ENCODE measurements at regions not wholly inside any gene's neighbourhood (a gene's known extent, or its start where the extent isn't known, plus 50 kb on each side); places are given as distances from the start of the nearest gene placed in this dataset.

- no peak for DNase-seq (ENCODE audit: low spot score)
These were observed 73.2 kb downstream of the GPR37 start for GRCh38 chr7:124692425-124692824.

- DNase-seq (ENCODE audit: low spot score) = no peak
These were observed 74.8 kb downstream of the GPR37 start for GRCh38 chr7:124690840-124691239.

- no peak for DNase-seq (ENCODE audit: low spot score)
These were observed 75.7 kb downstream of the GPR37 start for GRCh38 chr7:124689931-124690330.

- DNase-seq (ENCODE audit: low spot score) = no peak
These were observed 76.1 kb downstream of the GPR37 start for GRCh38 chr7:124689523-124689922.

- no peak for DNase-seq (ENCODE audit: low spot score)
These were observed 76.6 kb downstream of the GPR37 start for GRCh38 chr7:124688991-124689390.

- no peak for DNase-seq (ENCODE audit: low spot score)
These were observed 78.9 kb downstream of the GPR37 start for GRCh38 chr7:124686543-124687171.

GRCh38 chr7:124681946-124682345 is 83.6 kb downstream of the GPR37 start:
- no peak for DNase-seq (ENCODE audit: low spot score)

- no peak for DNase-seq (ENCODE audit: low spot score)
These were observed 85.3 kb downstream of the GPR37 start for GRCh38 chr7:124680304-124680703.

- DNase-seq (ENCODE audit: low spot score) = no peak
These were observed 85.9 kb downstream of the GPR37 start for GRCh38 chr7:124679586-124680225.

- DNase-seq (ENCODE audit: low spot score) = no peak
These were observed 86.4 kb downstream of the GPR37 start for GRCh38 chr7:124679146-124679545.

- DNase-seq (ENCODE audit: low spot score) = no peak
These were observed 91.1 kb downstream of the GPR37 start for GRCh38 chr7:124674451-124674850.

- DNase-seq (ENCODE audit: low spot score) = no peak
These were observed 93.6 kb downstream of the GPR37 start for GRCh38 chr7:124672011-124672410.

- DNase-seq (ENCODE audit: low spot score) = no peak
These were observed 98.1 kb downstream of the GPR37 start for GRCh38 chr7:124667312-124668153.

- no peak for DNase-seq (ENCODE audit: low spot score)
These were observed 102.7 kb downstream of the GPR37 start for GRCh38 chr7:124662937-124663336.

GRCh38 chr7:124662372-124662771 is 103.2 kb downstream of the GPR37 start:
- no peak for DNase-seq (ENCODE audit: low spot score)

- no peak for DNase-seq (ENCODE audit: low spot score)
These were observed 109.6 kb downstream of the GPR37 start for GRCh38 chr7:124655990-124656389.

- no peak for DNase-seq (ENCODE audit: low spot score)
These were observed 113.4 kb downstream of the GPR37 start for GRCh38 chr7:124652237-124652636.

- no peak for DNase-seq (ENCODE audit: low spot score)
These were observed 114.5 kb downstream of the GPR37 start for GRCh38 chr7:124651136-124651535.

- DNase-seq (ENCODE audit: low spot score) = no peak
These were observed 116.1 kb downstream of the GPR37 start for GRCh38 chr7:124649397-124650014.

GRCh38 chr7:124647630-124648306 is 117.8 kb downstream of the GPR37 start:
- DNase-seq (ENCODE audit: low spot score) = no peak

- DNase-seq (ENCODE audit: low spot score) = no peak
These were observed 119.9 kb downstream of the GPR37 start for GRCh38 chr7:124645704-124646103.

Data from HT-29 (cell line).